HG02678 (cell line): ENCODE measurements at regions not wholly inside any gene's neighbourhood (a gene's known extent, or its start where the extent isn't known, plus 50 kb on each side); places are given as distances from the start of the nearest gene placed in this dataset.

Source experiments
- ATAC-seq: cut with Tn5 transposase; IDR thresholded peaks from one replicate; pipeline ENCODE4 v1.9.1; 2021; ENCODE audit warnings: mild to moderate bottlenecking, moderate library complexity; ENCODE audit not compliant: unreplicated experiment

DNA sequence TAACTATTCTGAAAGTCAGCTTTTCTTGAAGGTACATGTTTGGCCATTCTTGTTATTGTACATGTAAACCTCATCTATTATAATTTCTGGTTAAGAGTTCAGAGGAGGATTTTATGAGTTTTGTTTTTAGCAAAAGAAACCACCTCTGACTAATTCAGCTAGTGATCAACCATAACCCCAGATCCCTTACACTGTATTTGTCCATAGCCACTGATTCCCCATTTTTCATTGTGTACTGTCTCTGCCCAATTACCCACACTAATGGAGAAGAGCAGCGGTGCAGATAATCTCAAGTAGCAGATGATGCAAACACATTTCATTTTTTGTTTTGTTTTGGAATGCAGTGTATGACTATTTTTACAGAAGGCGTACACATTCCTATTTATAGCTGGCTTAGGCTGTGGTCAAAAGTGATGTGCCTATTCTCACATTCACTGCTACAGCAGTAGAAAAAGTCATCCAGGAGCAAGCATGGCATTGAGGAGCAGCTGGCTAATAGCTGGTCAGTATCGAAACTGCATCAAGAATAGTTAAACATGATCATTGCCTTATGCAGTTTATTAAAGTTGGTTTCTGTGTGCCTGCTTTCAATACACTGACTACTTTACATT, 988.3 kb downstream of the DTWD2 start:
- ATAC-seq: peak; percentile 48

DNA sequence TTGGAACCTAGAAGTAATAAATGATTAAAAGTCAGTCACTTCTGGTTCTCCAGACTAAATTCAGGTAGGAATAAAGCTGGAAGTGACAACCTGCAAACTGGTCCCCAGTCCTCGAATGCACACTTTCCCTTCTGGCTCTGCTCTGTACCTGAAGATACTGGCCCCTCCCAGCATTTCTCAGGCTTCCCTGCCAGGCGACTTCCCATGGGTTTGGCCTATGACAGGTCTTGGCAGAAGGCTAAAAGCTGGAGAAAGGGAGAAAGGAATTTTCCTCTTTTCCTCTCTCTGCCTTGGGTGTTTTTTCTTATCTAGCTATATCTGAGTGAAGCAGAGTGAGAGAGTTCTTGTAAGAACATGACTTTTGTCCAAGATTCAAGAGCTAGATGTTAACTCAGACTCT, 1005.7 kb downstream of the DTWD2 start:
- ATAC-seq: no peak

DNA sequence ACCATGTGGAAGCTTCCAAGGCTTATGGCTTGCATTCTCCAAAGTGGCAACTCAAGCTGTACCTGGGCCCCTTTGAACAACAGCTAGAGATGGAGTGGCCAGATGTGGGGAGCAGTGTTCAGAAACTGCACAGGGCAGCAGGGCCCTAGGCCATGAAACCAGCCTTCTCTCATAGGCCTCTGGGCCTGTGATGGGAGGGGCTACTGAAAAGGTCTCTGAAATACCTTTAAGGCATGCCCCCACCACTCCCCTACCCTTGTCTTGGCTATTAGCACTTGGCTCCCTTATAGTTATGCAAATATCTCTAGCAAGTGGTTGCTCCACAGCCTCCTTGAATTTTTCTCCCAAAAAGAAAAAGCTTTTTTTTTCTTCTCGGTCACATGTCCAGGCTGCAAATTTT, 1014.6 kb downstream of the DTWD2 start:
- no peak for ATAC-seq

DNA sequence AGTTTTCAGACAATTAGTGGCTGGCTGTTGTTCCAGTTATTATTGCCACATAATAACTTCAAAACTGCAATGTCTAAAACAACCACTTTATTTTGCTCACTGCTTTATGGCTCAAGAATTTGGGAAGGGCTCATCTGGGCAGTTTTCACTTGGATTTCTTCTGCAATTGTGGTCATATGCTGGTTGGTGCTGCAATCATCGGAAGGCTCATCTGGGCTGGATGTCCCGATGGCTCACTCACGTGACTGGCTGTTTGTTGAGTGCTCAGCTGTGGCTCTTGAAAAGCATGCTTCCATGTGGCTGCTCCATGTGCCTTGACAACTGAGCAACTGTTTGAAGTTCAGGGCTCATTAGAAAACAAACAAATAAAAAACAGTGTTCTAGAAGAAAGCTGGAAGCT, 1032.5 kb downstream of the DTWD2 start:
- ATAC-seq: no peak

DNA sequence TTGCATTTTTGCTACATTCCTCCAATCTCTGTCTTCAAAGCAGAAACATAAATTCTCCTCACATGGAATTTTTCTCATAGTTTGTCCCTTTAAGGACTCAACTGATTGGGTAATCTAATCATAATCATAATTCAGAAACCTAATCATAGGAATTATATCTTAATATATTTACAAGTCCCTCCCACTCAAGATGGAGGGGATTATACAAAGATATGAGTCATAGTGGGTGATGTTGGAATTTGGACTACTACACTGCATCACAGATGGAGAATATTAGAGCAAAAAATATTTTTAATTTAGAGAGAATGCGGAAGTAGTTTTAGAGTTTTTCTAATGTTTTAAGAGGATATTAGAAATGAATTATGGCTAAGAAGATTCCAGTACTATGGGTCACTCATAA, 1034.0 kb downstream of the DTWD2 start:
- ATAC-seq: no peak

DNA sequence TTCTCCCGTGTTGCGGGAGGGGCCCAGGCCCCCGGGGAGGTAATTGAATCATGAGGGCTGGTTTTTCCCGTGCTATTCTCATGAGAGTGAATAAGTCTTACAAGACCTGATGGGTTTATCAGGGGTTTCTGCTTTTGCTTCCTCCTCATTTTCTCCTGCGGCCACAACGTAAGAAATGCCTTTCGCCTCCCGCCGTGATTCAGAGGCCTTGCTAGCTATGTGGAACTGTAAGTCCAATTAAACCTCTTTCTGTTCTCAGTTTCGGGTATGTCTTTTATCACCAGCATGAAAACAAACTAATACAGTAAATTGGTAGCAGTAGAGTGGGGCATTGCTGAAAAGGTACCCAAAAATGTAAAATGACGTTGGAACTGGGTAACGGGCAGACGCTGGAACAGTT, 1035.1 kb downstream of the DTWD2 start:
- ATAC-seq: no peak

DNA sequence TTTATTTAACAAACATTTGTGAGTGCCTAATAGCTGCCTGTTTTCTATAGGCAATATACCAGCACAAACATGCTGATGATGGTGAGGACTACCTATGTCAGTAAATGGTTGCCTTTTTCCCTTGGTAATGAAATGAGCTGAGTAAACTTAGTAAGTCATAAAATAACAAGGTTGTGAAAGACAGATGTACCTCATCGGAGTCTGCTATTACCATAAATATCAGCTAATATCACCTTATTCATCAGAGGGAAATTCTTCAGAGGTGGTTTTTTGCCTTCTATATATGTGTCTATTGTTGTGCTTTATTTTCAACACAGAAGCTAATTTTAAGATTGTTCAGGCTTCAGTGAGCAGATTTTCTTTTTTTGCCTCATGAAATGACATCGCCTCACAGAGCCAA, 1040.5 kb downstream of the DTWD2 start:
- no peak for ATAC-seq

DNA sequence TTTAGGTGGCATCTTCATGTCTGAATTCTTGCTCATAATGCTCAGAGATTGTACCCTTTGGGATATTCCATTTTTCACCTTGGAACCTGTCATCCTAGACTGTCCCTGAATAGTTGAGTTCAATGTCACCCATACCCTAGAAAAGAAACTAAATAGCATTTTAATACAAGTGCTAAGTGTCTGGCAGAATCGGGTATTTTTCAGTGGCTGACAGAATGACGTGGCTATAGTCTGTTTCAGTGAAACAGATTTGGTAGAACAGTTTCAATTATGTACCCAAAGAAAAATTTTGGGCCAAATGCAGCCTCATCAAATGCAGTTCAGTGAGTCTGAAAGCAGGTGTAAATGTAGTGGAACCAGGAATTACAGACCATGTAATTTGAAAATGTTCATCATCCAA, 1041.2 kb downstream of the DTWD2 start:
- ATAC-seq: no peak

DNA sequence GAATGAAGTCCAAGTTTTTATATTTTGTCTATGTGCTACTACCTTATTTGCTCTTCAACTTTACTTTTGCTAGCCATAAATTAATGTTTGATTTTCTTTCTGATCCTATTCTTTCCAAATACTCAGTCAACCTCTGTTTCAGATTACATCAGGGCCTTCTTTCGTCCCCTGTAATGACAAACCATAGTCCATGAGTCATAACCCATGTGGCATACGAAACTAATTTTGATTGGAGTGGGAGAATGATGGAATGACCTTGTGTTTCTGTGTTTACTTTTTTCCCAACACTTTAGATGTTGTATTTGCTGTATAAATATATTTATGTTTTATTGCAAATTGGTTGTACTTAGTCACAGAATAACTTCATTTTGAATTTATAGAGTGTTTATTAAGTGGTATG, 1043.1 kb downstream of the DTWD2 start:
- no peak for ATAC-seq

DNA sequence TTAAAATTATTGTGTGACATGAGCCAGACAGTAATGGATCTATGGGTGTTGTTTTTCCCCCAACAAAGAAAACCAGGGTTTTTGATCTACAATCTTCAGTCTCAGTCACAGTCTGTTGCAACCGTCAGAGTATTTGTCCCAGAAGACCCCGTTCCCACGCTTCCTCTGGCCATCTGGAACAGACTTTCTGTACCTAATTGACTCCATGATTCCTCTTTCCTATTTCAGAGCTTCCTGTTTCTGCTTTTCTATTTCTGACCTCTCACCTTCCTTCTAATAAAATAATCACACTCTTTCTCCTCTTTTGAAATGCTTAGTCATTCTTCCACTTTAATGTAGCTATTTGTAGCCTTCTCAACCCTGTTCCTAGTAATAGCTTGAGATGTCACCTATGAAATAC, 1044.8 kb downstream of the DTWD2 start:
- ATAC-seq: no peak

DNA sequence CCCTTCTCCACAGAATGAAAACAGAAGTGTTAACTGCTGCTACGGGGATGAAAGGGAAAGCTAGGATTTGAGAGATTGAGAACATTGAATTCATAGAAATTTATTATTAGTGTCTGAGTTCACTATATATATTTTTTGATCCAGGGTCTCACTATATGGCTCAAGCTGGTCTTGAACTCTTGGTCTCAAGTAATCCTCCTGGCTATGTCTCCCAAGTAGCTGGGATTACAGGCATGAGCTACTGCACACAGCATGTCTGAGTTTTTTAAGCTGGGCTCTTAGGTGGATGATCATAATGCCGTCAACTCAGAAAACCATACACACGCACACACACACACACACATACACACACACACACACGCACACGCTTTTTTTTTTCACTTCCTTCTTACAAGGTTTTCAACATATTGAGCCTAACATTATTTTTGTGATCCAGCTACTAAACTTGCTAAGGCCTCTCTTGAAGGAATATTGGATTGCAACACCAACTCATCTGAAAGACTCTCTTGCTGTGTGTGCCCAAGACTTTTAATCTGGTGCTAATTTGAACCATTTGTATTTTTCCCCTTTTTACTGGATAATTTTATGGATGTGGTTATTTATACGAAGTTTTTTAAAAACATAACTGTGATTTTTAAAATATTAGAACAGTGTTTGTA, 1045.4 kb downstream of the DTWD2 start:
- no peak for ATAC-seq

DNA sequence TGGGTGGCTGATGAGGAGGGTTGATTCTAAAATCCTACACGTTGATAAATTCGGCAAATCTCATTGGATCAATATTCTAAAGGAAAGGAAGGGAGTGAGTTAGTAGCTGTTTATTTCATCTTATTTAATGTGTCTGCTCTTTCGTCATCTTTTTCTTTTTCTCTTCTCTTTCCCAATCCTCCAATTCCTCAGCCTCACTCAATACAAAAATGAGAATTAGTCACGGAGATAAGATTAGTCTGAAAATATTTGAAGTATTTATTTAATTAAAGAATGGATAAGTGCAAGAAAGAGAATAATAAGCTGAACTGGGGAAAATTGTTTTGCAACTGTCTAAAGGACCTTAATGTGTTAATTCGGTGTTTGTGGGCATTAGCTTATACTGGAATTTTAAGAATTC, 1095.1 kb downstream of the DTWD2 start:
- ATAC-seq: no peak

DNA sequence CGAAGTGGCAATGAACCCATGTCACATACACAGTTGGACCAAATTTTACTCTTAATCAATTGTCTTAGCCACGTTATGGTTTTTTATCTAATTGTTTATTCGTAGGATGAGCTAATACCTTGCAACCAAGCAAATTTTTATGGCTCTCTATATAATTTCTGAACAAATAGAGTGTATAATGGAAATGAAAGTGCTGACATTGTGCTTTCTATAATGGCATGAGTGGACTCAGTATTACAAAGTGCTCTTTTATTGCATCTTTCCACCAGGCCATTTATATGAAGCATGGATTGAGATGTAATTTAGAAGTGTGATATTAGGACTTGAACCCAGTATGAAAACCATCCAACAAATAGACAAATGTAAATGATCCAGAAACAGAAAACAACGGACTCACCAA, 1096.0 kb downstream of the DTWD2 start:
- ATAC-seq: no peak

DNA sequence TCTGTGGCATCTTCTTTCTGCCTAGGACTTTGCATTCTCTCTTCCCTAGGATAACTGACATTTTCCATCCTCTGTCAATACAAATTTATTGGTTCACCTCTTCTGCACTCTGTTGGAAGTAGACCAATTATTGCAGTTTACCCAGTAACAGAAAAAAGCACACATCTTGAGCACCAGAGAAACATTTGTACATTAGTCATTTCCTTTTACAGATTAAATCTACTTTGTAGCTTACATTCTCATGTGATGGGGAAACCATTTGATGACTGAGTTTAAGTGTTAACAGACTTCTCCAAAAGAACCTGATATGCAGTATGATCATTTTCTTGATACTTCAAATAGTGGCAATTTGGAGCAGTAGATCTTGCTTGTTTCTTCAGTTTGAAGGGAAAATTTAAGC, 1098.8 kb downstream of the DTWD2 start:
- ATAC-seq: no peak

DNA sequence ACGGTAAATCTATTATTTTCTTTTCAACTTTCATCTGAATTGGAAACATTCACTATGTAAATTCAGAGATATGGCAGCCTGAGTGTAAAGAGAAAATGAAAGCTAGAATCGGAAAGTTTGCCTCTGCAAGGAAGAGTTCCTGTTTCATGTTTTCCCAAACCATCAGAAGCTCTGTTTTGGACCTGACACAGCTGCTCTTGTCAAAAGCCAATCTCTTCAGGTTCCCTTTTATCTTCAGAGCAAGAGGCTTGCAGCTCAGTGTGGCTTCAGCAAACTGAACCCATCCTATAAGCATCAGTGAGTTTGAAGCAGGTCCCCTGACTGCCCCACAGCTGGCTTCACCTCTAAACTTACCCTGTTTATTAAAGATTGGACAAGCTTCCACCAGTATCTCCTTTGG, 1099.7 kb downstream of the DTWD2 start:
- ATAC-seq: peak; percentile 90

DNA sequence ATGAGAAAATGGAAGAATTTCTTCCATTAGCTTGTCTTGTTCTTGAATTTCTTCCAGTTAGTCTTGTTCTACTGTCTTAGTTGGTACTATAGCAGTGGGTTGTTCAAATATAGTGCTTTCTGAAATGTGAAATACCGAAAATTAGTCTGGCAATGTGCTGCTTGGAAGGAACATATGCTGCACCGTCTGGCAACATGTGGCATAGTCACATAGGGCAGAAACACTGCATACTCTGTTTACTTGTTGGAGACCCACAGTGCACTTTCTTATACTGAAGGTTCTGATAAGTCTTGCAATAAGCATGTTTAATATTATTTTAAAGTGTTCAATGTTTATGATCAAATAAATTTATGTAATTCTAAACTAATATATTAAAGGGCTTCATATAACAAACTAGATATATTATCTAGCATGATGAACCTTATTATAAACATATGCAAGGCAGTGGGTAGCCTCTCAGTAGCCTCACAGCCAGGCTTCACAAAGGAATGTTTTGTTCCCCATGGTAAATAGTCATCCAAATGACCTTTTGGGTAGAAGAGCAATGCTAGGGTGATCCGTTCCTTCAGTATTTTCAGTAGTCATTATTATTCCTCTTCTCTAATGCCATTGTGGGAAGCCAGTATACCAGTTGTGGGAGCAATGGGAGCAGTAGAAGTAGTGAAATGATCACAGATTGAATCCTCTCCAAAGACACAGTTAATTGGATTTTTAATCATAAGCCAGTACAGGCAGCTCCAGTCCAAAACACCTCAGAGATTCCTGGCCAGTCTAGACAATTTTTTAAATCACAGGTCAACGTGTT, 1106.7 kb downstream of the DTWD2 start:
- no peak for ATAC-seq

DNA sequence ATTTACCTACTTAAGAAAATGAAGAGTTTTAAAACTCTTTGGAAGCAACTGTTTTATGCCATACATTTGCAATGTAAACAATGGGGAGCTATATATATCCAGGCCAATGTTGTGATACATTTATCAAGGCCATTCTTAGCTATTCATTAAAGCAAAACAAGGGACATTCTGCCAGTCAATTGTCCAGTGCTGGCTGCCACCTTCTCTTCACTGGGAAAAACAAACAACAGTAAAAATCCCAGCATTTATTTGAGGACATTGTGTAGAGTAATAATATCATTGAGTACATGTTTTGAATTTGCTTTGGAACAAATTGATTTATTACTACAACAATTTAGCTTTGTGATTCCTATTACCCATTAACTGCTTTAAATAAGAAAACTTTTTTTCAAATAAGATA, 1107.4 kb downstream of the DTWD2 start:
- no peak for ATAC-seq

DNA sequence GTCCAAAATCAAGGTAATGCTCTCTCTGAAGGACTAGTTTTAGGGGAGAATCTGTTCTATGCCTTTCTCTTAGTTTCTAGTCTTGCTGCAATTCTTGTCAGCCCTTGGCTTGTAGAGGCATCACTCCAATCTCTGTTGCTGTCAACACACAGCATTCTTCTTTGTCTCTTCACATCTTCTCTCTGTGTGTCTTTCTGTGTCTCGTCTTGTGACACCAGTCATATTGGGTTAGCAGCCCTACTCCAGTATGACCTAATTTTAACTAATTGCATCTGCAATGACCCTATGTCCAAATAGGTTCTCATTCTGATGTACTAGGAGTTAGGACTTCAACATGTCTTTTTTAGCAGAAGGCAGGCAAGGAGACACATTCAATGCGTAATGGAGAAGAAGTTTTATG, 1110.6 kb downstream of the DTWD2 start:
- no peak for ATAC-seq

DNA sequence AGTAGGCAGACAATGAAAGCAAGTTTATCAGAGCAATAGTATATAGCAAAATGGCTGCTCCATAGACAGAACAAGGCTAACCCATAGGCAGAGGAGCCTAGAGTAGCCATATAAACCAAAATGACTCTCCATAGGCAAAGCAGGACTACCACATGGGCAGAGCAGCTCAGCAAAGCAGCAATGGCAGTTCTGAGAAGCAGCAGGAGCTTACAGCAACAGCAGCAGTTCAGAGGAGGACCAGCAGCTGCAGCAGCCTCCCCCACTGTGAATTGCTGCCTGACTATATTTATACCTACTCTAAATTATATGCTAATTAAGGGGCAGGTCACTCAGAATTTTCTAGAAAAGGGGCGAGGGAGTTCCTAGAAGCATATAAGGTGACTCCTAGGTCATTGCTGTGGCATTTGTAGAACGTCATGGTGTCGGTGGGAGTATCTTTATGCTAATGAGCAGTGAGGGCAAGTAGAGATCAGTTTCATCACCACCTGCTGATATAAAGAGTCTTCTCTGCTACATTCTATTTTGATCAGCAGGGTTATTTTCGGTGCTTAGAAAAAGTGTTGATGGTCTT, 1115.5 kb downstream of the DTWD2 start:
- no peak for ATAC-seq

DNA sequence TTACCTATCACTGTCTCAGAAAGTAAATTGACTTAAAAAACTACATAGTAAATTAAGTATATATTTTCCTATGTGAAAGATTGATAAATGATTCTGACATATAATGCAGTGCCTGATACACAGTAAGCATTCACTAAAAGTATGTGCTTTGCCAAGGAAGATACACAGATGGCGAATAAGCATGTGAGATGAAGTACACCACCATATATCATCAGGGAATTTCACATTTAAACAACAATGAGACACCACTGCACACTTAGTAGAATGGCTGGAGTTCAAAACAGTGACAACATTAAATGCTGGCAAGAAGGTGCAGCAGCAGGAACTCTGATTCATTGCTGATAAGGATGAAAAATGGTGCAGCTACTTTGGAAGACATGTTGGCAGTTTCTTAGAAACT, 1118.8 kb downstream of the DTWD2 start:
- ATAC-seq: no peak

DNA sequence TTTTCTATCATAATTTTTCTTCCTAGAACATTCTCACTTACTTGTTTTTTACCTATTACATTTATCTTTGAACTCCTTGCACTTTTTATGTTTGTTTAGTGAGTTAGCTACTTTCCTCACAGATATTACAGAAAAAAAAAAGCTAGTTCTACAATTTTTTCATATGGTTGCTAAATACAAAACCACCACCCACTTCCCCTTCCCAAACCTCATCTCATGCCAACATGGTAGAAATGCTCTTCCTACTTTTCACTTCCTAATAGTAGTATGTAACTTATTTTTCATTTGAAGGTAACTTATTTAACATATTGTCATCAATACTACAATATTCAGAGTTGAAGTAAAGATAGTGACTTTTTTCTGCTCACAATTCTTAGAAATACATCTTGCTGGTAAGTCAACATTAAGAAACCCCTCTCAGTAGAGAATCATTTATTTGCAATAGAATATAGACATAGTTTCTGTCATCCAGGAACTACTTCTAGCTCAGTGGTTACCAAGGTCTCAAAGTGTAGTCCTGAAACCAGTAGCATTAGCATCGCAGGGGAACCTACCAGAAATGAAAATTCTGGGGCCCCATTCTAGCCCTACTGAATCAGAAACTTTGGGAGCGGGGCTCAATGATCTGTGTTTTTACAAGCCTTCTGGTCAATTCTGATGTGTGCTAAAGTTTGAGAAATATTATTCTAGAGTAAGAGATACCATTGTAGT, 1124.6 kb downstream of the DTWD2 start:
- ATAC-seq: no peak
